CD4-positive, alpha-beta T cell (primary cell): ENCODE measurements at regions not wholly inside any gene's neighbourhood (a gene's known extent, or its start where the extent isn't known, plus 50 kb on each side); places are given as distances from the start of the nearest gene placed in this dataset.

Experiments
- ATAC-seq: fragments of 200-7000 bp; cut with Tn5 transposase; one replicate; pipeline ENCODE4 v1.10.0; 2022; ENCODE audit warnings: mild to moderate bottlenecking; ENCODE audit not compliant: poor library complexity
- CTCF ChIA-PET: fragments of 350-600 bp; sonication (Branson Sonifier 250); formaldehyde crosslinking; loops from one replicate; lab custom pipeline; 2021; ENCODE audit warnings: antibody characterized with exemption, inconsistent platforms; lab: Charles Lee
- POLR2A ChIA-PET: fragments of 350-600 bp; sonication (Branson Sonifier 250); formaldehyde crosslinking; loops from one replicate; lab custom pipeline; 2021; ENCODE audit warnings: antibody characterized with exemption, inconsistent platforms; lab: Charles Lee
- DNase-seq, 14 experiments: peaks; one replicate each; pipeline ENCODE4 v3.0.0-alpha.2; 2013 to 2020; ENCODE audit warnings: mixed read lengths in 2 of 14
- H3K27ac ChIP-seq, 2 donors: one replicate each; pipeline versions ENCODE4 v1.5.1 to v1.7.0; 2013; ENCODE audit warnings: low read length in 2 of 2, low read depth in 1 of 2, mild to moderate bottlenecking in 1 of 2
- H3K27me3 ChIP-seq, 2 experiments: 1 replicate in 1 of 2; 2 replicates in 1 of 2; pipeline versions ENCODE4 v1.6.1 to v1.7.0; 2013; ENCODE audit warnings: low read length in 2 of 2, control low read depth in 1 of 2, mild to moderate bottlenecking in 1 of 2, moderate library complexity in 1 of 2; ENCODE audit not compliant: insufficient read depth in 2 of 2, control insufficient read depth in 1 of 2
- H3K36me3 ChIP-seq: one replicate; pipeline ENCODE4 v1.6.1; 2013; ENCODE audit warnings: low read length, control low read depth; ENCODE audit not compliant: insufficient read depth
- H3K4me1 ChIP-seq: one replicate; pipeline ENCODE4 v1.6.1; 2013; ENCODE audit warnings: low read length, control low read depth; ENCODE audit not compliant: insufficient read depth
- H3K4me3 ChIP-seq: one replicate; pipeline ENCODE4 v1.5.1; 2013; ENCODE audit warnings: mild to moderate bottlenecking, low read length, moderate library complexity
- H3K9me3 ChIP-seq, 2 experiments: 1 replicate in 1 of 2; 2 replicates in 1 of 2; pipeline versions ENCODE4 v1.6.1 to v1.7.0; 2013; ENCODE audit warnings: low read length in 2 of 2, mild to moderate bottlenecking in 2 of 2, control low read depth in 1 of 2, moderate library complexity in 1 of 2; ENCODE audit not compliant: control insufficient read depth in 1 of 2, insufficient read depth in 1 of 2
- H3K27ac Mint-ChIP-seq: one replicate; pipeline ENCODE4 v1.8.0; 2020; ENCODE audit warnings: mixed read lengths
- H3K27me3 Mint-ChIP-seq: one replicate; pipeline ENCODE4 v1.8.0; 2021; ENCODE audit warnings: mixed read lengths
- H3K36me3 Mint-ChIP-seq: one replicate; pipeline ENCODE4 v1.8.0; 2021; ENCODE audit warnings: low read depth, mixed read lengths
- H3K4me1 Mint-ChIP-seq: one replicate; pipeline ENCODE4 v1.8.0; 2021; ENCODE audit warnings: low read depth, mixed read lengths
- H3K4me3 Mint-ChIP-seq: one replicate; pipeline ENCODE4 v1.8.0; 2020; ENCODE audit warnings: mild to moderate bottlenecking, mixed read lengths
- H3K9me3 Mint-ChIP-seq: one replicate; pipeline ENCODE4 v1.8.0; 2020; ENCODE audit warnings: mixed read lengths
- intact Hi-C, 2 experiments: fragments of 100-400 bp; cut with DNase I in 1 of 2; cut with micrococcal nuclease in 1 of 2; formaldehyde crosslinking; loops; one replicate each; pipeline versions ENCODE4 v1.15.1 to v1.9.0; 2023 to 2025; cut with DNase I, micrococcal nuclease
- TF ChIP-seq, protein P1 (sequence below): fragments of 200-600 bp; IDR thresholded peaks from one replicate; pipeline ENCODE4 v1.8.0; 2022; ENCODE audit warnings: antibody characterized with exemption, mild to moderate bottlenecking

DNA sequence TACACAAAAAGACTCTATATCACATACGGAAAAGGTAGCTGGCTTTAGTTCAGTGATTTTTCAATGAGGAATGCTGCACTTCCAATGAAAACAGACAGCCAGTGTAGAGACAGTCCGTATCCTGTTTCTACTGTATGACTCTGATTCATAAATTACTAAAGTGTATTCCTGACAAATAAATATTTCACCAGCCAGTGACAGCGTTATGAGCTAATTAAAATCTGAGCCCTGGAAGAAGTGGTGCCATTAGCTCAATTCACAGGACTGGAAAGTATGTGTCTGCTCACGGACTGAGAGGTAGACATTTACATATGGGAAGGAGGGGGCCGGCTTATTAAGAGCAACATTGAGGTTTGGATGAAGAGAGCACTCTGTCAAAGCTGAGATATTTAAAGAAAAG, 207.9 kb upstream of the RBFOX1 start:
- no peaks in the 10 kb centered on the region for H3K36me3 Mint-ChIP-seq
- ChIA-PET CTCF (no interaction called here), POLR2A (interaction anchor here (0.6 kb wide), 1 partner anchor 13 kb away, joined by 3 read pairs; no protein-coding TSS in a partner anchor)
- intact Hi-C loops: no loop called here
- no peaks in the 10 kb centered on the region for H3K4me1 Mint-ChIP-seq
- DNase-seq (no peak), ATAC-seq (no peak)
- no peaks in the 10 kb centered on the region for H3K27me3 Mint-ChIP-seq
- peaks cover 9% of the 10 kb centered on the region for H3K9me3 Mint-ChIP-seq
- no peak overlapping the region for H3K27ac Mint-ChIP-seq
- H3K36me3 ChIP-seq: no peaks in the 10 kb centered on the region
- H3K4me1 ChIP-seq: no peaks in the 10 kb centered on the region
- TF ChIP-seq, protein P1, sequence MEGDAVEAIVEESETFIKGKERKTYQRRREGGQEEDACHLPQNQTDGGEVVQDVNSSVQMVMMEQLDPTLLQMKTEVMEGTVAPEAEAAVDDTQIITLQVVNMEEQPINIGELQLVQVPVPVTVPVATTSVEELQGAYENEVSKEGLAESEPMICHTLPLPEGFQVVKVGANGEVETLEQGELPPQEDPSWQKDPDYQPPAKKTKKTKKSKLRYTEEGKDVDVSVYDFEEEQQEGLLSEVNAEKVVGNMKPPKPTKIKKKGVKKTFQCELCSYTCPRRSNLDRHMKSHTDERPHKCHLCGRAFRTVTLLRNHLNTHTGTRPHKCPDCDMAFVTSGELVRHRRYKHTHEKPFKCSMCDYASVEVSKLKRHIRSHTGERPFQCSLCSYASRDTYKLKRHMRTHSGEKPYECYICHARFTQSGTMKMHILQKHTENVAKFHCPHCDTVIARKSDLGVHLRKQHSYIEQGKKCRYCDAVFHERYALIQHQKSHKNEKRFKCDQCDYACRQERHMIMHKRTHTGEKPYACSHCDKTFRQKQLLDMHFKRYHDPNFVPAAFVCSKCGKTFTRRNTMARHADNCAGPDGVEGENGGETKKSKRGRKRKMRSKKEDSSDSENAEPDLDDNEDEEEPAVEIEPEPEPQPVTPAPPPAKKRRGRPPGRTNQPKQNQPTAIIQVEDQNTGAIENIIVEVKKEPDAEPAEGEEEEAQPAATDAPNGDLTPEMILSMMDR: no peak
- H3K9me3 ChIP-seq: peaks cover 0 to 15% of the 10 kb centered on the region in 2 experiments
- no peak overlapping the region for H3K4me3 Mint-ChIP-seq
- no peak overlapping the region for H3K4me3 ChIP-seq
- H3K27ac ChIP-seq: no peak overlapping the region
- H3K27me3 ChIP-seq: no peaks in the 10 kb centered on the region

DNA sequence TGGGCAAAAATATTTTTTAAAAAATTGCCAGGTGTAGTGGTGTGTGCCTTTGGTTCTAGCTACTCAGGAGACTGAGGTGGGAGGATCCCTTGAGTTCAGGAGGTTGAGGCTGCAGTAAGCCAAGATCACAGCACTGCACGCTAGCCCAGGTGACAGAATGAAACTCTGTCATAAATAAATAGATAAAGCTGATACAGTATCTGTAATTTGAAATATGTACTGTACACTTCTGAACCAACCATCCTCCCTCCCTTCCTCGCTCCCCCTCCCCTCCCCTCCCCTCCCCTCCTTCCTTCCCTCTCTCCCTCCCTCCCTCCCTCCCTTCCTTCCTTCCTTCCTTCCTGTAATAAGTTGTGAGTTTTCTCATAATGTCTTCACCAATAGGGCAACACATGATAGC, 208.4 kb upstream of the RBFOX1 start:
- Mint-ChIP-seq H3K36me3 (no peaks in the 10 kb centered on the region), H3K27ac (no peak overlapping the region), H3K9me3 (peaks cover 9% of the 10 kb centered on the region), H3K27me3 (no peaks in the 10 kb centered on the region), H3K4me3 (no peak overlapping the region), H3K4me1 (no peaks in the 10 kb centered on the region)
- TF ChIP-seq, protein P1: no peak
- no peak for DNase-seq
- Histone ChIP-seq H3K27me3 (no peaks in the 10 kb centered on the region), H3K4me3 (no peak overlapping the region), H3K9me3 (peaks cover 0 to 15% of the 10 kb centered on the region in 2 experiments), H3K27ac (no peak overlapping the region), H3K36me3 (no peaks in the 10 kb centered on the region), H3K4me1 (no peaks in the 10 kb centered on the region)
- ChIA-PET CTCF (no interaction called here), POLR2A (no interaction called here)
- intact Hi-C loops: no loop called here
- no peak for ATAC-seq

DNA sequence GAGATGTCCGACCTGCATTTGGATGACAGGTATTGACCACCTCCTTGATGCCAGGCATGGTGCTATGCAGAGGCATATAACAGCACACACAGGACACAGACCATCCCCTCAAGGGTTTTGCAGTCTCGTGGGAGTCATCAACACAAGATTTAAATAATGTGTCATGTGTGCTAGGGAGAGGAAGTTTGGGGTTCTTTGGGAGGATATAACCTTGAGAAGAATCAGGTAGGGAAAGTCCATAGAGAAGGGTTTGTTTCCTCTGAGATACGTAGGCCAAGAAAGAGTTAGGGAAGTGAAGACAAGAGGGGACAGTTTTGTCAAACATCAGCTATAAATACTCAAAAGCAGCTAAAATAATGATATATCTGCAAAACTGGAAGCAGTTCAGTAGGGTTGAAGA, 215.9 kb upstream of the RBFOX1 start:
- Mint-ChIP-seq H3K9me3 (peaks cover 22% of the 10 kb centered on the region), H3K4me1 (no peaks in the 10 kb centered on the region), H3K27ac (no peak overlapping the region), H3K4me3 (no peak overlapping the region), H3K27me3 (no peaks in the 10 kb centered on the region), H3K36me3 (no peaks in the 10 kb centered on the region)
- DNase-seq: no peak
- Histone ChIP-seq H3K27me3 (no peaks in the 10 kb centered on the region), H3K9me3 (no peaks in the 10 kb centered on the region), H3K36me3 (no peaks in the 10 kb centered on the region), H3K4me1 (no peaks in the 10 kb centered on the region), H3K4me3 (no peak overlapping the region), H3K27ac (no peak overlapping the region)
- ChIA-PET CTCF (interaction anchor here (0.6 kb wide), 1 partner anchor 272 kb away, joined by 4 read pairs; no protein-coding TSS in a partner anchor), POLR2A (no interaction called here)
- ATAC-seq: no peak
- TF ChIP-seq, protein P1: no peak
- intact Hi-C loops: no loop called here
